H1 (cell line): ENCODE measurements at regions not wholly inside any gene's neighbourhood (a gene's known extent, or its start where the extent isn't known, plus 50 kb on each side); places are given as distances from the start of the nearest gene placed in this dataset.

Source experiments
- CTCF ChIA-PET: fragments of 300-600 bp; sonication (Branson Sonifier 250); formaldehyde crosslinking; loops from one replicate; lab custom pipeline; 2021; ENCODE audit not compliant: partially characterized antibody; lab: Charles Lee
- POLR2A ChIA-PET: fragments of 300-600 bp; sonication (Branson Sonifier 250); formaldehyde crosslinking; loops from one replicate; lab custom pipeline; 2021; ENCODE audit warnings: inconsistent platforms; ENCODE audit not compliant: partially characterized antibody; lab: Charles Lee
- DNase-seq, 2 experiments: peaks; one replicate each; pipeline versions ENCODE4 v3.0.0 to v3.0.0-alpha.2; 2010 to 2022; ENCODE audit warnings: low spot score in 2 of 2, low read depth in 1 of 2, mixed read lengths in 1 of 2
- FAIRE-seq: peaks from 2 replicates; lab custom pipeline; 2011; peaks lifted over from hg19 to GRCh38; lab: Jason Lieb, UNC
- H2AFZ ChIP-seq: 2 replicates; pipeline ENCODE4 v1.8.1; 2012; ENCODE audit warnings: low read length, inconsistent platforms
- H2AK5ac ChIP-seq: 2 replicates; pipeline ENCODE4 v1.6.1; 2013; ENCODE audit warnings: low read depth, low read length
- H2BK120ac ChIP-seq: replicated peaks from 2 replicates; pipeline ENCODE3; 2013; ENCODE audit warnings: low read depth, low read length, inconsistent platforms
- H2BK12ac ChIP-seq: 2 replicates; pipeline ENCODE4 v1.6.1; 2013; ENCODE audit warnings: low read depth, low read length
- H2BK15ac ChIP-seq: 2 replicates; pipeline ENCODE4 v1.6.1; 2013; ENCODE audit warnings: low read length
- H2BK20ac ChIP-seq: 2 replicates; pipeline ENCODE4 v1.6.1; 2013; ENCODE audit warnings: low read length
- H2BK5ac ChIP-seq: 2 replicates; pipeline ENCODE4 v1.6.1; 2013; ENCODE audit warnings: low read depth, low read length
- H3K14ac ChIP-seq: 2 replicates; pipeline ENCODE4 v1.6.1; 2013; ENCODE audit warnings: inconsistent platforms; ENCODE audit not compliant: insufficient read length
- H3K18ac ChIP-seq: 2 replicates; pipeline ENCODE4 v1.6.1; 2013; ENCODE audit warnings: low read length; ENCODE audit errors: extremely low read depth
- H3K23ac ChIP-seq: 2 replicates; pipeline ENCODE4 v1.6.1; 2013; ENCODE audit warnings: inconsistent platforms; ENCODE audit not compliant: insufficient read length
- H3K23me2 ChIP-seq: 2 replicates; pipeline ENCODE4 v1.6.1; 2013; ENCODE audit warnings: low read depth, low read length
- H3K27ac ChIP-seq: 2 replicates; pipeline ENCODE4 v1.6.1; 2011; ENCODE audit warnings: low read depth, low read length, inconsistent platforms
- H3K27me3 ChIP-seq, 4 experiments: replicated peaks in 1 of 4; 1 replicate in 1 of 4; 2 replicates in 3 of 4; pipeline versions ENCODE4 v1.6.1 to v1.8.1; 2011 to 2013; ENCODE audit warnings: low read length in 3 of 4, mild to moderate bottlenecking in 3 of 4, inconsistent platforms in 2 of 4, mixed read lengths in 2 of 4, moderate library complexity in 1 of 4; ENCODE audit not compliant: control insufficient read depth in 3 of 4, insufficient read depth in 3 of 4; ENCODE audit errors: extremely low read depth in 1 of 4
- H3K36me3 ChIP-seq, 4 experiments: 2 replicates each; pipeline versions ENCODE4 v1.6.1 to v1.8.1; 2011 to 2013; ENCODE audit warnings: mild to moderate bottlenecking in 4 of 4, low read length in 3 of 4, moderate library complexity in 2 of 4, control low read depth in 1 of 4, inconsistent platforms in 1 of 4; ENCODE audit not compliant: insufficient read depth in 4 of 4, control insufficient read depth in 2 of 4
- H3K4ac ChIP-seq: replicated peaks from 2 replicates; pipeline ENCODE3; 2013; ENCODE audit warnings: low read length, low read depth, mixed read lengths, inconsistent platforms; ENCODE audit not compliant: insufficient read length
- H3K4me1 ChIP-seq, 4 experiments: replicated peaks in 1 of 4; 1 replicate in 1 of 4; 2 replicates in 3 of 4; pipeline versions ENCODE4 v1.6.1 to v1.8.1; 2011 to 2013; ENCODE audit warnings: low read length in 3 of 4, inconsistent platforms in 2 of 4, mixed read lengths in 1 of 4; ENCODE audit not compliant: insufficient read depth in 4 of 4, control insufficient read depth in 3 of 4
- H3K4me2 ChIP-seq, 2 experiments: 2 replicates each; pipeline versions ENCODE4 v1.6.1 to v1.8.1; 2011 to 2013; ENCODE audit warnings: low read depth in 2 of 2, low read length in 2 of 2, control low read depth in 1 of 2, inconsistent platforms in 1 of 2, mild to moderate bottlenecking in 1 of 2; ENCODE audit not compliant: insufficient read depth in 1 of 2
- H3K4me3 ChIP-seq, 4 experiments: fragments of 200-600, 300-600 bp in 1 of 4; sonication (generic), shearing (Covaris generic), sonication (Bioruptor Twin) in 1 of 4; 2 replicates each; pipeline versions ENCODE4 v1.5.1 to v1.8.1; 2011 to 2016; ENCODE audit warnings: low read length in 4 of 4, low read depth in 3 of 4, control low read depth in 2 of 4, inconsistent platforms in 2 of 4, mild to moderate bottlenecking in 2 of 4, mixed read lengths in 1 of 4, moderate library complexity in 1 of 4; ENCODE audit not compliant: insufficient read depth in 2 of 4; ENCODE audit errors: extremely low read depth in 1 of 4
- H3K56ac ChIP-seq: replicated peaks from 2 replicates; pipeline ENCODE3; 2013; ENCODE audit warnings: low read depth, mild to moderate bottlenecking, mixed read lengths, low read length, inconsistent platforms; ENCODE audit not compliant: insufficient read length
- H3K79me1 ChIP-seq: 2 replicates; pipeline ENCODE4 v1.6.1; 2013; ENCODE audit warnings: low read depth, low read length, control low read depth
- H3K79me2 ChIP-seq, 2 experiments: 2 replicates each; pipeline versions ENCODE4 v1.6.1 to v1.8.1; 2012 to 2013; ENCODE audit warnings: low read length in 2 of 2, mild to moderate bottlenecking in 2 of 2, inconsistent platforms in 1 of 2; ENCODE audit not compliant: insufficient read depth in 2 of 2, control insufficient read depth in 1 of 2
- H3K9ac ChIP-seq, 4 experiments: replicated peaks in 1 of 4; 1 replicate in 1 of 4; 2 replicates in 3 of 4; pipeline versions ENCODE4 v1.6.1 to v1.8.1; 2011 to 2013; ENCODE audit warnings: low read depth in 3 of 4, low read length in 3 of 4, control low read depth in 2 of 4, mild to moderate bottlenecking in 2 of 4, moderate library complexity in 2 of 4, inconsistent platforms in 1 of 4; ENCODE audit errors: extremely low read depth in 1 of 4
- H3K9me3 ChIP-seq, 2 experiments: 2 replicates each; pipeline versions ENCODE4 v1.6.1 to v1.8.1; 2012 to 2013; ENCODE audit warnings: mild to moderate bottlenecking in 2 of 2, moderate library complexity in 2 of 2, control low read depth in 1 of 2, inconsistent platforms in 1 of 2, low read depth in 1 of 2, low read length in 1 of 2, mixed read lengths in 1 of 2; ENCODE audit not compliant: insufficient read depth in 2 of 2
- H4K20me1 ChIP-seq, 2 experiments: replicated peaks in 1 of 2; 2 replicates each; pipeline versions ENCODE3 to v1.8.1; 2011 to 2013; ENCODE audit warnings: inconsistent platforms in 2 of 2, low read length in 2 of 2, mild to moderate bottlenecking in 1 of 2; ENCODE audit not compliant: insufficient read depth in 2 of 2, control insufficient read depth in 1 of 2
- H4K5ac ChIP-seq: 2 replicates; pipeline ENCODE4 v1.6.1; 2013; ENCODE audit warnings: low read length, low read depth, mixed read lengths, inconsistent platforms; ENCODE audit not compliant: insufficient read length
- H4K8ac ChIP-seq: 2 replicates; pipeline ENCODE4 v1.8.0; 2013; ENCODE audit warnings: mild to moderate bottlenecking, moderate library complexity, low read length, inconsistent platforms; ENCODE audit not compliant: insufficient read depth; ENCODE audit errors: extremely low read depth
- H4K91ac ChIP-seq: replicated peaks from 2 replicates; pipeline ENCODE3; 2013; ENCODE audit warnings: low read length, mixed read lengths, inconsistent platforms; ENCODE audit not compliant: insufficient read length
- SIN3A ChIP-seq, 2 experiments: IDR thresholded peaks in 1 of 2; conservative IDR thresholded peaks in 1 of 2; 2 replicates each; pipeline ENCODE4 v1.6.1; 2011 to 2012; ENCODE audit warnings: low read length in 2 of 2, improper control_type of control experiment in 1 of 2, low read depth in 1 of 2, mild to moderate bottlenecking in 1 of 2
- SIRT6 ChIP-seq: IDR thresholded peaks from one replicate; pipeline ENCODE4 v1.7.1; 2012; ENCODE audit warnings: low read length, inconsistent platforms
- TEAD4 ChIP-seq: IDR thresholded peaks from 2 replicates; pipeline ENCODE4 v1.6.1; 2012; ENCODE audit warnings: low read depth, low read length, inconsistent platforms, mixed read lengths
- WGBS, 2 experiments: shearing (Covaris generic) in 1 of 2; methylation state at CpG; one replicate each; pipeline versions ENCODE4 v1.1.6 to v1.1.7; 2013 to 2015; ENCODE audit warnings: low lambda C conversion rate in 2 of 2, mixed read lengths in 2 of 2, inconsistent platforms in 1 of 2, low coverage in 1 of 2, missing lambda C conversion rate in 1 of 2; ENCODE audit not compliant: insufficient replicate concordance in 2 of 2, insufficient coverage in 1 of 2, insufficient read length in 1 of 2; ENCODE audit errors: extremely low coverage in 1 of 2, missing lambda C conversion rate in 1 of 2; 5-methylcytosine and 5-hydroxymethylcytosine counted together

DNA sequence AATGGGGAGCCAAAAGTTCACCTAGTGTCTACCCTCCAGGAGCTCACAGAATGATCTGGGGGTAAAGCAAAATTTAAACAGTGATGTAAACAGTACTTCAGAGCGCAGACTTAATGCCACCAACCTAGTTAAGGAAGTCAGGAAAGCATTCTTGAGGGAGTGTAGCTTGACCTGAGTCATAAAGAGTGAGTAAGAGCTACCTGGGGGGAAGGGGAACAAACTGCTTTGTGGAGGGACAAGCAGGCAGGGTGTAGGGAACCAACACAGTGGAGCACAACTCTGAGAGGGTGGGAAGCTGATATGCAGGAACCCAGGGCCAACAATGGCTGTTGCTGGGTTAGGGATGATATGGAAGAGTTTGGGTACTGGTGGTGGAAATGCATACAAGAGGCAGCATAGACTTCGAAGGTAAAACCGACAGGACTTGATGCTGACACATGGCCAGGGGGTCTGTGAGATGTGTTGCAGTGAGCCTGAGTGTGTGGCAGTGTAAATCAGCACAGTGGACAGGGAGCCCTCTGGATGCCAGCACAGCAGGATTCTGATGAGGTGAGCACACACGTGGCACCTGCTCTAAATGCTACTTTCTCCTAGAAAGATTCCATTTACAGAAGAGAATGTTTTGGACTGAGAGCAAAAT is 58.3 kb upstream of the CYP2D6 start:
- Histone ChIP-seq H3K14ac (no peak overlapping the region), H3K4me2 (0 out of 4 replicates have a peak overlapping the region, but pooled peaks of 1 of the 2 experiments have one; percentile 22), H2BK12ac (no peak overlapping the region), H3K4ac (no peak overlapping the region), H4K8ac (no peak overlapping the region), H2BK120ac (no peak overlapping the region), H3K9me3 (no peaks in the 10 kb centered on the region), H3K18ac (no peak overlapping the region), H2AFZ (no peak overlapping the region), H3K23ac (no peak overlapping the region), H3K79me1 (peaks cover 13% of the 10 kb centered on the region), H3K27ac (no peak overlapping the region), H4K5ac (no peak overlapping the region), H3K4me3 (no peak overlapping the region), H3K79me2 (peaks cover 3 to 87% of the 10 kb centered on the region in 2 experiments; a peak in 3 of 4 replicates), H3K56ac (no peak overlapping the region), H3K27me3 (no peaks in the 10 kb centered on the region), H3K4me1 (peaks cover 0 to 9% (median 3%) of the 10 kb centered on the region in 4 experiments; a peak in 5 of 7 replicates), H2BK15ac (no peak overlapping the region), H3K36me3 (no peaks in the 10 kb centered on the region), H4K91ac (no peak overlapping the region), H4K20me1 (peaks cover 18 to 25% of the 10 kb centered on the region in 2 experiments), H2AK5ac (no peak overlapping the region), H2BK5ac (no peak overlapping the region), H3K9ac (no peak overlapping the region), H3K23me2 (no peaks in the 10 kb centered on the region), H2BK20ac (no peak overlapping the region)
- 67% methylated on average over 4 of the region's 4 CpGs; no CpG with 5 or more reads in 1 of the 2 experiments for WGBS, 2 experiments
- TF ChIP-seq SIRT6: no peak
- peak; percentile 47; the same call in 1 of the 2 replicates for TF ChIP-seq TEAD4
- 0 out of 4 replicates have a peak, but pooled peaks of 1 of the 2 experiments have one; percentile 66 for TF ChIP-seq SIN3A (conservative IDR thresholded peaks at IDR 0.05 in 1 of 2, IDR thresholded peaks at IDR 0.05 in 1 of 2; ENCODE audit: low read depth in 1 of 2, low read length in 2 of 2)
- DNase-seq: no peak
- FAIRE-seq: no peak
- ChIA-PET CTCF (interaction anchor here (0.7 to 1.5 kb wide), 8 partner anchors 15 to 285 kb away, joined by 3 to 4 read pairs (median 4); no protein-coding TSS in a partner anchor), POLR2A (no interaction called here)
